Left lung (tissue), 4 donors: ENCODE measurements at regions not wholly inside any gene's neighbourhood (a gene's known extent, or its start where the extent isn't known, plus 50 kb on each side); places are given as distances from the start of the nearest gene placed in this dataset.
"Not testable (repeated sequence)": the region's sequence is repeated elsewhere in the genome, so short reads cannot be mapped to it uniquely, and the experiment has no call there.

Experiments used
- ATAC-seq: fragments of 200-7000 bp; cut with Tn5 transposase; one replicate; pipeline ENCODE4 v1.9.1; 2020; ENCODE audit warnings: moderate library complexity
- DNase-seq, 4 donors: peaks; one replicate each; pipeline ENCODE4 v3.0.0-alpha.2; 2013 to 2020
- H3K27ac ChIP-seq, 2 donors: fragments of 200-600 bp; sonication (generic) in 1 of 2; one replicate each; pipeline versions ENCODE4 v1.5.0 to v1.8.0; 2020 to 2021
- H3K27me3 ChIP-seq, 2 donors: fragments of 200-600 bp; sonication (generic) in 1 of 2; one replicate each; pipeline versions ENCODE4 v1.5.0 to v1.8.0; 2020 to 2021
- H3K36me3 ChIP-seq, 2 donors: fragments of 200-600 bp; sonication (generic) in 1 of 2; one replicate each; pipeline versions ENCODE4 v1.5.0 to v1.8.0; 2020 to 2021
- H3K4me1 ChIP-seq, 2 donors: fragments of 200-600 bp; one replicate each; pipeline ENCODE4 v1.8.0; 2021
- H3K4me3 ChIP-seq, 2 donors: fragments of 200-600 bp; sonication (generic) in 1 of 2; one replicate each; pipeline versions ENCODE4 v1.5.0 to v1.8.0; 2020 to 2021; ENCODE audit warnings: mild to moderate bottlenecking in 1 of 2
- H3K9me3 ChIP-seq, 2 donors: fragments of 200-600 bp; sonication (generic) in 1 of 2; one replicate each; pipeline versions ENCODE4 v1.5.0 to v1.8.0; 2020 to 2021
- intact Hi-C, 2 donors: fragments of 100-400 bp; cut with DNase I; formaldehyde crosslinking; loops; one replicate each; pipeline versions ENCODE4 v1.11.2 to v1.14.2; 2022
- TF ChIP-seq, protein P1 (sequence below), 2 donors: fragments of 200-600 bp; sonication (generic) in 1 of 2; IDR thresholded peaks; one replicate each; pipeline versions ENCODE4 v1.5.0 to v1.8.0; 2021; ENCODE audit warnings: antibody characterized with exemption in 2 of 2
- donor health status: DM: no; HTN: yes; CAD: no.
- donor health status: DM: no; HTN: no; CAD: no.

- H3K27ac ChIP-seq, H3K27me3 ChIP-seq, H3K9me3 ChIP-seq, DNase-seq, intact Hi-C loops, H3K4me1 ChIP-seq, H3K36me3 ChIP-seq, H3K4me3 ChIP-seq, ATAC-seq: not testable (repeated sequence)
Observed at GRCh38 chr7:24629958-24630357, 56.7 kb downstream of the PALS2 start.

DNA sequence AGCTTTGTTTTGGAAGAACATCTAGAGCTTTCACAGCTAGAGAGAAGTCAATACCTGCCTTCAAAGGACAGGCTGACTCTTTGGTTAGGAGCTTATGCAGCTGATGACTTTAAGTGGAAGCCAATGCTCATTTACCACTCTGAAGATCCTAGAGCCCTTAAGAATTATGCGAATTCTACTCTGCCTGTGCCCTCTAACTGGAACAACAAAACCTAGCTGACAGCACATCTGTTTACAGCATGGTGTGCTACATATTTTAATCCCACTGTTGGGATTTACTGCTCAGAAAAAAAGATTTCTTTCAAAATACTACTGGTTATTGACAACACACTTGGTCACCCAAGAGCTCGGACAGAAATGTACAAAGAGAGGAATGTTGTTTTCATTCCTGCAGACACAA, 57.3 kb downstream of the PALS2 start:
- DNase-seq (no peak), ATAC-seq (no peak)
- Histone ChIP-seq H3K4me3 (no peak overlapping the region), H3K27ac (no peak overlapping the region), H3K27me3 (no peaks in the 10 kb centered on the region), H3K36me3 (no peaks in the 10 kb centered on the region), H3K9me3 (peaks cover 0 to 2% of the 10 kb centered on the region in 2 donors), H3K4me1 (no peaks in the 10 kb centered on the region)
- intact Hi-C loops, result no loop called here
- TF ChIP-seq, protein P1, sequence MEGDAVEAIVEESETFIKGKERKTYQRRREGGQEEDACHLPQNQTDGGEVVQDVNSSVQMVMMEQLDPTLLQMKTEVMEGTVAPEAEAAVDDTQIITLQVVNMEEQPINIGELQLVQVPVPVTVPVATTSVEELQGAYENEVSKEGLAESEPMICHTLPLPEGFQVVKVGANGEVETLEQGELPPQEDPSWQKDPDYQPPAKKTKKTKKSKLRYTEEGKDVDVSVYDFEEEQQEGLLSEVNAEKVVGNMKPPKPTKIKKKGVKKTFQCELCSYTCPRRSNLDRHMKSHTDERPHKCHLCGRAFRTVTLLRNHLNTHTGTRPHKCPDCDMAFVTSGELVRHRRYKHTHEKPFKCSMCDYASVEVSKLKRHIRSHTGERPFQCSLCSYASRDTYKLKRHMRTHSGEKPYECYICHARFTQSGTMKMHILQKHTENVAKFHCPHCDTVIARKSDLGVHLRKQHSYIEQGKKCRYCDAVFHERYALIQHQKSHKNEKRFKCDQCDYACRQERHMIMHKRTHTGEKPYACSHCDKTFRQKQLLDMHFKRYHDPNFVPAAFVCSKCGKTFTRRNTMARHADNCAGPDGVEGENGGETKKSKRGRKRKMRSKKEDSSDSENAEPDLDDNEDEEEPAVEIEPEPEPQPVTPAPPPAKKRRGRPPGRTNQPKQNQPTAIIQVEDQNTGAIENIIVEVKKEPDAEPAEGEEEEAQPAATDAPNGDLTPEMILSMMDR (IDR thresholded peaks at IDR 0.05), result no peak

DNA sequence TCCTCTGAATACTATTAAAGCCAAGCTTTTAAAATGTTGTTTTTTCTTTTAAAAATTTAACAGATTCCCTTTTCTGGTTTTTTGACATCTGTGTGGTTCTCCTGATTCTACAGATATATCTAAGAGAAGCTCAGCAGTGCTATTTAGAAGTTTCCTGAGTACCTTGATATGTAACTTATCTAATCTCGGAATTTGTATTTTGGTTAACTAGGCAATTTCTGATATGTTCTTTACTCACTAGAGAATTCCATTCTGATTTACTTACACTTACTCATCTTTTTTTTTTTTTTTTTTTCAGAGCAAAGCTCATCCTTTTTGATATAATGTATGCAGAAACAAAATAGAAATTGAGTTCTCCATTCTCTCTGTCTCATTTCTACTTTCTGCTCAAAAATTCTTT, 63.8 kb downstream of the PALS2 start:
- no peak for ATAC-seq
- TF ChIP-seq, protein P1 (IDR thresholded peaks at IDR 0.05), result no peak
- Histone ChIP-seq H3K9me3 (no peaks in the 10 kb centered on the region), H3K27ac (no peak overlapping the region), H3K27me3 (no peaks in the 10 kb centered on the region), H3K4me1 (no peaks in the 10 kb centered on the region), H3K36me3 (no peaks in the 10 kb centered on the region), H3K4me3 (no peak overlapping the region)
- intact Hi-C loops, result no loop called here
- DNase-seq, result no peak

DNA sequence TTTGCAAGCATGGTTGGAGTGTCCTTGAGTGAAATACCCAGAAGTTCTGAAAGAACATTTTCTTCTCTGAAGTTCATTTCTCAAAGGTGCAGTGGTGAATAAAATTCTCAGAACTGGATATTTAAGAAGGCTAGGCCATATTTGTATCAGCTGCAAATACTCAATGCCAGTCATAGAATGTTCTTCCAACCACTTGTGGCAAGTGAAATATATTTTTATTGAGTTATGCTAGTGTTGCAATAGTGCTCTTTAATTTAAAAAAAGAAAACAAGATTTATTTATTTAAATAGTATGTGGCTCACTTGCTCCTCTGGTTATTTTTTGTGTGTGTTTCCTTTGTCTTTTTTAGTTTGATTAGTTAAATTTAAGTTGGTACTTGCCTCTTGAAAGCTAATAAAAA, 64.5 kb downstream of the PALS2 start:
- no peak overlapping the region for H3K4me3 ChIP-seq
- H3K27me3 ChIP-seq, result no peaks in the 10 kb centered on the region
- H3K27ac ChIP-seq, result no peak overlapping the region
- H3K4me1 ChIP-seq, result no peaks in the 10 kb centered on the region
- H3K36me3 ChIP-seq, result no peaks in the 10 kb centered on the region
- TF ChIP-seq, protein P1 (IDR thresholded peaks at IDR 0.05), result no peak
- DNase-seq, result no peak
- intact Hi-C loops, result no loop called here
- peak; percentile 31 for ATAC-seq
- no peaks in the 10 kb centered on the region for H3K9me3 ChIP-seq

DNA sequence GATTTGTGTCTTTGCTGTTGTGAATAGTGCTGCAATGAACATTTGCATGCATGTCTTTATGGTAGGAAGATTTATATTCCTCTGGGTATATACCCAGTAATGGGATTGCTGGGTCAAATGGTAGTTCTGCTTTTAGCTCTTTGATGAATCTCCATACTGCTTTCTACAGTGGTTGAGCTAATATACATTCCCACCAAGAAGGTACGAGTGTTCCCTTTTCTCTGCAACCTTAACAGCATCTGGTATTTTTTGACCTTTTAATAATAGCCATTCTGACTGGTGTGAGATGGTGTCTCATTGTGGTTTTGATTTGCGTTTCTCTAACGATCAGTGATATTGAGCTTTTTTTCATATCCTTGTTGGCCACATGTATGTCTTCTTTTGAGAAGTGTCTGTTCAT, 71.3 kb downstream of the PALS2 start:
- DNase-seq, intact Hi-C loops, H3K9me3 ChIP-seq, H3K4me1 ChIP-seq, H3K36me3 ChIP-seq, H3K27me3 ChIP-seq, H3K4me3 ChIP-seq, H3K27ac ChIP-seq, ATAC-seq: not testable (repeated sequence)
